Amniotic epithelial cell (primary cell): ENCODE measurements at regions not wholly inside any gene's neighbourhood (a gene's known extent, or its start where the extent isn't known, plus 50 kb on each side); places are given as distances from the start of the nearest gene placed in this dataset.

Experiments used
- DNase-seq: peaks from one replicate; pipeline ENCODE4 v3.0.0-alpha.2; 2010; ENCODE audit warnings: low read depth

DNA sequence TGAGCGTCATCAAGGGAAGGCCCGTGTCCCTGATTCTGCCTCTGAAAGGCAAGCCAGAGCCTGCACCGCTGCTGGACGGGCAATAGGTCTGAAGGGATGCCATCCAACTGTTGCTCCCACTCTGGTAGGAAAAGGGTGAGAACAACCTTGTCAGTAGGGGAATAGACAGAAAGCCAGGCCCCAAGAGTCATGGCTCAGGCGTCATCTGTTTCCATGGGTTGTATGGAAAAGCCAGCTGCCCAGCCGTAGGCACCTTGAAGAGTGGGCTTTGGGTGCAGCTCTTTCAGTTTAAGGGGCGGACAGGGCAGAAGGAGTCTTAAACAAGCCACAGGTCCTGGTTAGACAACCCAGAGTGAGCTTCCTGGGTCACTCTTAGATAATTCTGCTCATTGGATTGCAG lies 66.5 kb downstream of the RNF6 start:
- DNase-seq = no peak

DNA sequence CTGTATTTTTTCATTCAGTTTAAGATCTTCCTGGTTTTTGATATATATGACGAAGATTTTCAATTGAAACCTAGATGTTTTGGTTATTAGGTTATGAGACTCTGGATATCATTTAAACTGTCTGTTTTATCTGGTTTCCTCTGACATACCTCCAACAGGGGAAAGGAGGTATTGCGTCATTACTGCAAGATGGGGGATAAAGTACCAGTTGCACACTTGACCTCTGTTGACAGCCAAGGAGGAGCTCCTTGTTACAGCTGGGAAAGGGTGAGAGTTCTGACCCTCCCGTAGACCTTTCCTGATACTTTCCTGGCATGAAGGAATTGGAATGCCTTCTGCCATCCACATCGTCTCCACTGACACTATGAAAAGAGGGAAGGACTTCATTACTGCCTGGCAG lies 82.0 kb upstream of the SHISA2 start:
- DNase-seq = peak; percentile 30

DNA sequence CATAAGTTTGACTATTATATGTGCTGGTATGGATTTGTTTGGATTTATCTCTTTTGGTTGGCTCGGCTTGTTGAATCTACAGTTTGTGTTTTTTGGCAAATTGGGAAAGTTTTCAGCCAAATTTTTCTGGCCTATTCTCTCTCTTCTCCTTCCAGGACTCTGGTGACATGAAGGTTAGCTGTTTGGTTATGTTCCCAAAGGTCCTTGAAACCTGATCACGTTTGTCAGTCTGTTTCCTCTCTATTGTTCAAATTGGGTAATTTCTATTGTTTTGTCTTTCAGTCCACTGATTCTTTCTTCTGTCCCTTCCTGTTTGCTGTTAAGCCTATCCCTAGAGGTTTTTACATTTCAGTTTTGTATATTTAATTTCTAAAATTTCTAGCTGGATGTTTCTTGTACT lies 81.5 kb upstream of the SHISA2 start:
- no peak for DNase-seq

DNA sequence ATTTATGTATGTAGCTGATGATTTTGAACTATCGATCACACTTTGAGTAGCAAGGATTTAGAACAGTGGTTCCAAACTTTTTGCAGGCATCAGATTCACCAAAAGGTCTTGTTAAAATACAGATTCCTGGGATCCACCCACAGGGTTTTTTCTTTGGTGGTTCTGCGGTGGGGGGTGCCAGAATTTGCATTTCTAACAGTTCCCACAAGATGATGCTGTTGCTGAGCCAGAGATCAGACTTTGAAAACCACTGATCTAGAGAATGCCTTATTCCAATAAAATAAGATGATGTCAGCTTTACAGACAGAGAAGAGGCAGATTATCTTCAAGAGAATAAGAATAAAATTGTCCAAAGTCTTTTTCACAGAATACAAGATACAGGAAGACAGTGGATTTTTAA lies 80.9 kb upstream of the SHISA2 start:
- DNase-seq = peak; percentile 67

DNA sequence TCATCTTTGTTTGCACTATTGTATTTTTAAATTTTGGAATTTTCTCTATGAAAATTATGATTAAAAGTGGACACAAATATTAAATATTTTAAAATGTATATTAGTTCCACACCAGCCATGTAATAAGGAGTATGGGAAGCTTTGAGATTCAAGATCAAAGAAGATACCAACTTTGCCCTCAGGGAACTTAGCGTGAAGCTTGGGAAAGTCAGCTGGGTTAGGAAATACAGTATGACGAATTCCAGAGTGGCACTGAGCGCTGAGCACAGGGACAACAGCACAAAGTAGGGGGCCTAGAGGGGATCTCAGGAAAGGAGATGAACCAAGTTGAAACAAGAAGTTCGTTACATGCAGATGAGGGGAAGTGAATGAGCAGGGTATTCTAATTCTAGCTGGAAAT lies 76.9 kb upstream of the SHISA2 start:
- no peak for DNase-seq

DNA sequence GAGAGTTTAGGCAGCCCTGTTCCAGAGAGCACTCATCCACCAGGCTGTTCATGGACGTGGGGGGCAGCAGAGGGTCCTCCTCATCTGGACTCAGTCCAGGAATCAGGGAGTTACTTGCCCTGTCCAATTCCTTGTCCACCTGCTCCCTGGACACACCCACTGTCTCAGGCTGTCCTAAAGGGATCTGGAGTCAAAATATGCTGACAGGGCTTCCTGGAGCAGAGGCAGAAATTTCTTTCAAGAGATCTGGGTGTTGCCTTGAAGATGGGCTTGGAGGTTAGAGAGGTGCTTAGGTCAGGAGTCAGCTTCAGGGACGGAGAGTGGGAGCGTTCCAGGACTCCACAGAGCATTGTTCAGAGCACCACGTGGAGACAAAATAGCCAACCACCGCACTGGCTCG lies 65.8 kb upstream of the SHISA2 start:
- DNase-seq = no peak

DNA sequence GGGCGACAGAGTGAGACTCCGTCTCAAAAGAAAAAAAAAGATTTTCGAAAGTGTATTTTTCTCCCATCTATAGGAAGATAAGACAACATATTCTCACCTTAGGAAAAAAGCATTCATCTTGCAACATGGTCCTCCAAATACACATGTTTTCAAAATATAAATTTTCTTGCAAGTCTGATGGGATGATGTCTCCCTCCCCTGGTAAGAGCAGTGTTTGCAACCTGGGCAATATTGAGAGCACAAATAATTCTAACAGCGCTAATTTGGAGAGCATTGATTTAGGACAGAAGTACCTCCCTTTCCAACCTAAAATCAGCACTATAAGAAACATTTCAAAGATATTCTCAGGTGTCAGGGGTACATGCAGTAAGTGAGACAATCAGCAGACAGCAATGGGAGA lies 61.0 kb upstream of the SHISA2 start:
- DNase-seq = no peak

DNA sequence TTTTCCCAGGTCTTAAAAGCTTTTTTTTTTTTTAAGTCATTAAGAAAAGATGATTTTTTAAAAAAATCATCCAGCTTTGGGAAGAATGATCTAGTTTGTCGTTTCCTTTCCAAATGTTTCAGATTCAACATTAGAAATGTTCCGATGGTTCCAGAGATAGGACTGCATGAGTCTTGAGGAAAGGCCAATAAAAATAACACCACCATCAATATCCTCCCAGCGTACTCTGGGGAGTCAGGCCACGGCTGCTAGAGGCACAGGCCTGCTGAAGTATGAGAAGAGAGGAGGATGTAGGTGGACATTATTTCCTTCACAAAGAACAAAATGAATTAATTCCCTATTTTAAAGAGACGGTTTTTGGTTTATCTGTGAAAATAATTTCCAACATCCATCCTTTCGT lies 60.0 kb upstream of the SHISA2 start:
- DNase-seq = no peak
